ENCODE measurements at regions not wholly inside any gene's neighbourhood (a gene's known extent, or its start where the extent isn't known, plus 50 kb on each side); places are given as distances from the start of the nearest gene placed in this dataset.

DNA sequence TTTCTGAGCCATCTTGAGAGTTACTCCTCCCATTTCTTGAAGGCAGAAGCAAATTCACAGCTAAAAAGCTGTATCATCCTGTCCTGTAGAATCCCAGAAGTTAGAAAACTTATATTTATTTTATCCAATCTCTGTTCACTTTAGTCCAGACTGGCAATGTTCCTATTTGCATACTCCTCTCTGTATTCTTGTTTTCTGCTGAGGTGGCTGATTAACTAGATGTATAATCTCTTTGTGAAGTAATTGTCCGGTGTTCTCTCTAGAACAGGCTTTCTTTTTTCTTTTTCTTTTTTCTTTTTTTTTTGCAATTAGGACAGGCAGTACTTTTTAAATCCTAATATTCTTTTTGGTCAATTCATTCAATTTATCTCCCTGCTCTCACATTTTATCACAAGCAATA, 411.0 kb downstream of the KCNJ3 start:
- TF ChIP-seq, protein P1, sequence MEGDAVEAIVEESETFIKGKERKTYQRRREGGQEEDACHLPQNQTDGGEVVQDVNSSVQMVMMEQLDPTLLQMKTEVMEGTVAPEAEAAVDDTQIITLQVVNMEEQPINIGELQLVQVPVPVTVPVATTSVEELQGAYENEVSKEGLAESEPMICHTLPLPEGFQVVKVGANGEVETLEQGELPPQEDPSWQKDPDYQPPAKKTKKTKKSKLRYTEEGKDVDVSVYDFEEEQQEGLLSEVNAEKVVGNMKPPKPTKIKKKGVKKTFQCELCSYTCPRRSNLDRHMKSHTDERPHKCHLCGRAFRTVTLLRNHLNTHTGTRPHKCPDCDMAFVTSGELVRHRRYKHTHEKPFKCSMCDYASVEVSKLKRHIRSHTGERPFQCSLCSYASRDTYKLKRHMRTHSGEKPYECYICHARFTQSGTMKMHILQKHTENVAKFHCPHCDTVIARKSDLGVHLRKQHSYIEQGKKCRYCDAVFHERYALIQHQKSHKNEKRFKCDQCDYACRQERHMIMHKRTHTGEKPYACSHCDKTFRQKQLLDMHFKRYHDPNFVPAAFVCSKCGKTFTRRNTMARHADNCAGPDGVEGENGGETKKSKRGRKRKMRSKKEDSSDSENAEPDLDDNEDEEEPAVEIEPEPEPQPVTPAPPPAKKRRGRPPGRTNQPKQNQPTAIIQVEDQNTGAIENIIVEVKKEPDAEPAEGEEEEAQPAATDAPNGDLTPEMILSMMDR (IDR thresholded peaks at IDR 0.05; ENCODE audit: insufficient read depth, low read depth, low read length), result no peak
- TF ChIP-seq EZH2 (IDR thresholded peaks at IDR 0.05; ENCODE audit: insufficient read depth, low read length), result no peak

Measured in astrocyte (in vitro differentiated cells and primary cell).